ENCODE measurements at regions not wholly inside any gene's neighbourhood (a gene's known extent, or its start where the extent isn't known, plus 50 kb on each side); places are given as distances from the start of the nearest gene placed in this dataset.

DNA sequence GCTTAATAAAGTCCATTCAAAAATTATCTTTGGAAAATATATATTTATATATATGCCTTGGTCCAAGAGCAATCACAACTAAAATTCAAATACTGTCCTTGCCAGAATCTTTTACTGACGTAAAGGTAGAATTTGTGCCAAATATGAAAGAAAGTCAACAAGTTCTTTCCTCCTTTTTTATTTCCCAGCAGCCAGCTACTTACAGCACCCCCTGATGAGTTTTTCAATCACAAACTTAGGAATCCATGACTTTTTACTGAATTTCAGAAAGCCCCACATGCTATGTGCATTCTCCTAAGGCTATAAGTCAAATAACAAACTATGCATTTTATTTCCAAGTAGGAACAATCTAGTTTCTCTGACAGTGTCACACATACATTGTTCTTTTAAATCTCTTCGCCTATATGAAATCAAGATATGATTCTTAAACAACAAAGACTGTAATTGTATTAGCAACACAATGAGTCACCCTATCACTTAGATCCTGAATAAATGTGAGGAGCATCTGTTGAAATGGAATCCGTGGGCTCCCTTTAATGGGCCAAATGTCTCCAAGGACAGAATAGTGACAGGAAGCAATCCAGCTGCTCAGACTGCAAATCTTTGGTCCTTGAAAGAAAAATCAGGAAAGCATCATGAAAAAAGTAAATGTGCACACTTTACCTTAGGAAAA is 271.4 kb downstream of the DUSP6 start:
- TF ChIP-seq, protein P1, sequence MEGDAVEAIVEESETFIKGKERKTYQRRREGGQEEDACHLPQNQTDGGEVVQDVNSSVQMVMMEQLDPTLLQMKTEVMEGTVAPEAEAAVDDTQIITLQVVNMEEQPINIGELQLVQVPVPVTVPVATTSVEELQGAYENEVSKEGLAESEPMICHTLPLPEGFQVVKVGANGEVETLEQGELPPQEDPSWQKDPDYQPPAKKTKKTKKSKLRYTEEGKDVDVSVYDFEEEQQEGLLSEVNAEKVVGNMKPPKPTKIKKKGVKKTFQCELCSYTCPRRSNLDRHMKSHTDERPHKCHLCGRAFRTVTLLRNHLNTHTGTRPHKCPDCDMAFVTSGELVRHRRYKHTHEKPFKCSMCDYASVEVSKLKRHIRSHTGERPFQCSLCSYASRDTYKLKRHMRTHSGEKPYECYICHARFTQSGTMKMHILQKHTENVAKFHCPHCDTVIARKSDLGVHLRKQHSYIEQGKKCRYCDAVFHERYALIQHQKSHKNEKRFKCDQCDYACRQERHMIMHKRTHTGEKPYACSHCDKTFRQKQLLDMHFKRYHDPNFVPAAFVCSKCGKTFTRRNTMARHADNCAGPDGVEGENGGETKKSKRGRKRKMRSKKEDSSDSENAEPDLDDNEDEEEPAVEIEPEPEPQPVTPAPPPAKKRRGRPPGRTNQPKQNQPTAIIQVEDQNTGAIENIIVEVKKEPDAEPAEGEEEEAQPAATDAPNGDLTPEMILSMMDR (conservative IDR thresholded peaks at IDR 0.05): no peak
- TF ChIP-seq EZH2 (IDR thresholded peaks at IDR 0.05; ENCODE audit: low read depth): no peak
